ENCODE measurements at regions not wholly inside any gene's neighbourhood (a gene's known extent, or its start where the extent isn't known, plus 50 kb on each side); places are given as distances from the start of the nearest gene placed in this dataset.
"Not testable (repeated sequence)": the region's sequence is repeated elsewhere in the genome, so short reads cannot be mapped to it uniquely, and the experiment has no call there.

- intact Hi-C loops (cut with DNase I; ENCODE audit: low total_unique reads), result no loop called here
- H3K4me1 ChIP-seq, result no peaks in the 10 kb centered on the region
- H3K27me3 ChIP-seq, result no peaks in the 10 kb centered on the region
- no peak overlapping the region for H3K27ac ChIP-seq
- in situ Hi-C loops (cut with MboI; ENCODE audit: low sequenced_read_pairs in 4 of 4), result no loop called here
- no peak for DNase-seq
- H3K36me3 ChIP-seq, result no peaks in the 10 kb centered on the region
- no peaks in the 10 kb centered on the region for H3K9me3 ChIP-seq
- TF ChIP-seq POLR2A (IDR thresholded peaks at IDR 0.05) (no peak), CTCF (IDR thresholded peaks at IDR 0.05 in 4 of 5, conservative IDR thresholded peaks at IDR 0.05 in 1 of 5) (no peak)
- H3K4me3 ChIP-seq, result no peak overlapping the region
- ATAC-seq, result no peak
Measured at GRCh38 chr2:75852639-75853038, 141.9 kb upstream of the GCFC2 start.

GRCh38 chr2:75846683-75847190 lies 136.0 kb upstream of the GCFC2 start:
- TF ChIP-seq POLR2A (IDR thresholded peaks at IDR 0.05) (no peak), CTCF (IDR thresholded peaks at IDR 0.05 in 4 of 5, conservative IDR thresholded peaks at IDR 0.05 in 1 of 5) (no peak)
- ATAC-seq (no peak), DNase-seq (no peak)
- H3K36me3 ChIP-seq, result no peaks in the 10 kb centered on the region
- no peaks in the 10 kb centered on the region for H3K9me3 ChIP-seq
- no peaks in the 10 kb centered on the region for H3K4me1 ChIP-seq
- in situ Hi-C loops (cut with MboI; ENCODE audit: low sequenced_read_pairs in 4 of 4) (no loop called here), intact Hi-C loops (cut with DNase I; ENCODE audit: low total_unique reads) (no loop called here)
- no peaks in the 10 kb centered on the region for H3K27me3 ChIP-seq
- H3K27ac ChIP-seq, result no peak overlapping the region
- H3K4me3 ChIP-seq, result no peak overlapping the region

GRCh38 chr2:75844651-75845050 lies 133.9 kb upstream of the GCFC2 start:
- ATAC-seq (no peak), DNase-seq (no peak)
- no peak overlapping the region for H3K27ac ChIP-seq
- no peaks in the 10 kb centered on the region for H3K9me3 ChIP-seq
- in situ Hi-C loops (cut with MboI; ENCODE audit: low sequenced_read_pairs in 4 of 4), result no loop called here
- H3K27me3 ChIP-seq, result no peaks in the 10 kb centered on the region
- intact Hi-C loops (cut with DNase I; ENCODE audit: low total_unique reads), result no loop called here
- H3K36me3 ChIP-seq, result no peaks in the 10 kb centered on the region
- H3K4me1 ChIP-seq, result no peaks in the 10 kb centered on the region
- no peak for TF ChIP-seq POLR2A (IDR thresholded peaks at IDR 0.05)
- no peak for TF ChIP-seq CTCF (IDR thresholded peaks at IDR 0.05 in 4 of 5, conservative IDR thresholded peaks at IDR 0.05 in 1 of 5)
- no peak overlapping the region for H3K4me3 ChIP-seq

- H3K27me3 ChIP-seq; H3K4me3 ChIP-seq; intact Hi-C loops (cut with DNase I; ENCODE audit: low total_unique reads); H3K4me1 ChIP-seq; in situ Hi-C loops (cut with MboI; ENCODE audit: low sequenced_read_pairs in 4 of 4); H3K9me3 ChIP-seq; ATAC-seq; H3K27ac ChIP-seq; DNase-seq; H3K36me3 ChIP-seq: not testable (repeated sequence)
Measured at GRCh38 chr2:75834588-75834987, 123.9 kb upstream of the GCFC2 start.

GRCh38 chr2:75833386-75833785 lies 122.7 kb upstream of the GCFC2 start:
- DNase-seq (no peak), ATAC-seq (no peak)
- H3K9me3 ChIP-seq, result no peaks in the 10 kb centered on the region
- no peak overlapping the region for H3K4me3 ChIP-seq
- H3K27me3 ChIP-seq, result no peaks in the 10 kb centered on the region
- TF ChIP-seq CTCF (IDR thresholded peaks at IDR 0.05 in 4 of 5, conservative IDR thresholded peaks at IDR 0.05 in 1 of 5), result no peak
- no peak for TF ChIP-seq POLR2A (IDR thresholded peaks at IDR 0.05)
- intact Hi-C loops (cut with DNase I; ENCODE audit: low total_unique reads), result no loop called here
- H3K4me1 ChIP-seq, result no peaks in the 10 kb centered on the region
- no peak overlapping the region for H3K27ac ChIP-seq
- in situ Hi-C loops (cut with MboI; ENCODE audit: low sequenced_read_pairs in 4 of 4), result no loop called here
- no peaks in the 10 kb centered on the region for H3K36me3 ChIP-seq
